Activated T-helper 9 cell treated with anti-CD3 and anti-CD28 coated beads, Interleukin-2, amount 50 U/mL, for 16 hours (primary cell): ENCODE measurements at regions not wholly inside any gene's neighbourhood (a gene's known extent, or its start where the extent isn't known, plus 50 kb on each side); places are given as distances from the start of the nearest gene placed in this dataset.

Experiments
- DNase-seq: peaks from one replicate; pipeline ENCODE4 v3.0.0-alpha.2; 2020; ENCODE audit warnings: low read depth

DNA sequence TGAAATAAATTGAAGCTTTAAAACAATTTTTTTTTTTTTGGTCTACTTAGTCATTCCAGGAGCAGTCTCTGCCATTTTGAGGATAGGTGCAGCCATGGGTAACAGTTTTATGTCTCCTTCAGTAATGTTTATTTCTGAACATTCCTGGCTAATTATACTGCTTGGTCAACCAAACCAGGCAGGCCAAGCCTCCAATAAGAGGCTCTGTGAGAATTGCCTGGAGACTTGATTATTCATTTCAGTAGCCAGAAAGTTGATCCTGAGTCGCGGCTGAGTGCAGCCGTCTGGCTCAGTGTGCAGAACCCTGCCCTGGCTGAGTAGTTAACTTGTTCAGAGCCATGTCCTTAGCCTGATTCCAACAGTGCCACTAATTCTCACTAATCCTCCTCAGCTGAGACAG lies 364.0 kb upstream of the FAT3 start:
- DNase-seq: no peak

DNA sequence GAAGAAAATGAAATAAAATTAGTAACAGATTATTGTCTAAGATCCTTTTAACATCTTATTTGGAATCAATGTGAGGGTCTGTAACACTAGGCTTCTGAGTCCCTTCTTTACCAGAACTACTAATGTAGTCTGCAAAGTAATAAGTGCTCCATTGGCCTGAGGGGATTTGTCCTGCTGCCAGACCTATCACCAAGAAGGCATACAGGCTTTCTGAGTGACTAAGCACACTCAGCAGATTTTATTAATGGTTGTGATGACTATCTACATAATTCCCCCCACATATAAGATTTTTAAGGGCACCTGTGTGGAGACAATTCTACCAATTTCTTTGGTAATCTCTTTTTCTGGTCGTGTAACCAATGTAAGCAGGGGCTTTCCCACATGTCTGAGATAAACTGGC lies 365.0 kb upstream of the FAT3 start:
- no peak for DNase-seq

DNA sequence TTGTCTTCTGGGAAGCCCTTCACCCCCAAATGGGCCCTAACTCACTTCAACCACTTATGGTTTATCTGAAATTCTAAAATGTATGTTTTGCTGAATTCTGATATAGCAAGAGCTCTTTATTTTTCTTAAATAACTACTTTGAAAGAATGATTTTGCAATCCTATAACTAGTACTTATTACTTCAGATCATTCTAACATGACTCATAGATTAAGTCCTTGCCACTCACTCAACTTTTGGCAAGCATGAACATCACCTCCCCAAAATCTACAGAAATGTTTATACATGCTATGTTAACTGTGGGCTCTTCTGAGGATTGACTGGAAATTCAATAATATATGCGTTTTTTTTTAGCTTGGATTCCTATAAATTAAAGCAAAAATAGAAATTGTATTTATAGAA lies 367.4 kb upstream of the FAT3 start:
- no peak for DNase-seq

DNA sequence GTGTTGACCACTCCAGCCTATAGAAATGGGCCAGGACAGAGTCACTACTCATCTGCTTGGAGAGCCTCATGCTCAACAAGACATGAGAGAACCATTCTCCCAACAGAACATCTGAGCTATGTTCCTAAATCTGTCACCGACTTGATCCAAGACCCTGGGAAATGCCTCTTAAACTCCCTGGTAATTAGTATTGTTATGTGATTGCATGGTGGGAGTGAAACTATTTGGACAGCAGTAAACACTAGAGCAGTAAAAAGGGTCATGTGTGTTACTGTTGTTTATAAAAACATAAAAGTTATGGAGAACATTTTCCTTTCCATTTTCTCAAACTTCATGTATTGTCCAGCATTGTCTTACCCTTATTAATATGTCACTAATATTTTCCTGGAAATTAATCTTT lies 369.8 kb upstream of the FAT3 start:
- no peak for DNase-seq

DNA sequence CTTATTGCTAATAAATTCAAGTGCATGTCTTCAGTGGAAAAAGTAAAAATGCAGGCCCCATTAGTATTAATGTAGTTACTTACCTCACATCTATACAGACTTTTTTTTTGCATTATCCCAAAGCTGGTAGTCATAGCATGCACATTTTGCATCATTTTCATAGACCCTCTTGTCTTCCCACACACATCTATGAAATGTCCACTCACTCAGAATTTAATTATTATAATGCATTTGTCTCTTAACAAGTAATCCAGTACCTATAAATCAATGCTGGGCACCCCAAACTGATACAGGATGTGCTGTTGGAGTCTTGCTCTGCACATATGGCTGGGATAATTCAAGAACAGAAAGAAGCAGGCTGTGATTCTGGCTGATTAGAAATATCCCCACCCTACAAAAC lies 370.4 kb upstream of the FAT3 start:
- DNase-seq: no peak

DNA sequence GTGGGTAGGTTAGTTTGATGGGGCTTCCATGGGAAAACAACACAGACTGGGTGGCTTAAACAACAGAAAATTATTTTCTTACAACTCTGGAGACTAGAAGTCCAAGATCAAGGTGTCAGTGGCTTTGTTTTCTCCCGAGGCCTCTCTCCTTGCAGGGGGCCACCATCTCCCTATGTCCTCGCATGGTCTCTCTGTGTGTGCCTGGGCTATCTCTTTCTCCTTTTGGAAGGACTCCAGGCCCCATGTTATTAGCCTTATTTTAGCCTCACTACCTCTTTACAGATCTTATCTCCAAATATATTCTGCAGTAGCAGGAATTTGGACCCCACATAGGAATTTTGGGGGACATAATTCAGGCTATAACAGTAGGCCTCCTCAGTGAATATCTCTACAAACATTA lies 372.7 kb upstream of the FAT3 start:
- DNase-seq: no peak

DNA sequence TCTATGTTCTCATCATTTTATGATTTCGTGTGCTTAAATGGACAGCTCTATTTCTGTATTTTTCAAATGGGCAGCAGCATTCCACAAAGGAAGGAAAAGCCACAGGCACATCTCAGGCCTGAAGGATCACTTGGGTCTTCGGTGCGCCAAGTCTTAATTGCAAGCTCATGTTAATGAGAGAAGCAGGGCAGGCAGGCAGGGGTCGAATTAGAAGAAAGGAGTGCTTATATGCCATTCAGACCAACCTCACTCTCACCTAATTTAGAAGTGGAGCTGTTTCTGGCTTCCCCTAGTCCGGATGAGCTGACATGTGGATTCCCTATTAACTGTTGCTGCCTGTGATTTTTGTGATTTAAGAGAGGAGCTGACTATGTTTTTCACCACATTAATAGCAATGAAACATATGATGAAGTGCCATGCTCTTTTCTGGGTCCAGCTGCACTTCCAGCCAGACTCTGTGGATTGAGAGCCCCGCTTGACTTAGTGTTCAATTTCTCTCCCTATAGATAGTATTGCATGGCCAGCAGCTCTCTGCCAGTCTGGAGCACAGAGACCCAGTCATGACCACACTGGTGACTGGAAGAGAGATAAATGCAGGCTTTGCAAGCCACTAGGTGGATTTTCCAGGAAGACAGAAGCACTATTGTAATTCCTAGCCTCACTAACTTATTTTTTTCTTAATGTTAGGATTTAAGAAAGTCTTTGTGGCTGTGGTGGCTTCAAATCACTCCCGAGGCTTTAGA lies 373.9 kb upstream of the FAT3 start:
- DNase-seq: no peak

DNA sequence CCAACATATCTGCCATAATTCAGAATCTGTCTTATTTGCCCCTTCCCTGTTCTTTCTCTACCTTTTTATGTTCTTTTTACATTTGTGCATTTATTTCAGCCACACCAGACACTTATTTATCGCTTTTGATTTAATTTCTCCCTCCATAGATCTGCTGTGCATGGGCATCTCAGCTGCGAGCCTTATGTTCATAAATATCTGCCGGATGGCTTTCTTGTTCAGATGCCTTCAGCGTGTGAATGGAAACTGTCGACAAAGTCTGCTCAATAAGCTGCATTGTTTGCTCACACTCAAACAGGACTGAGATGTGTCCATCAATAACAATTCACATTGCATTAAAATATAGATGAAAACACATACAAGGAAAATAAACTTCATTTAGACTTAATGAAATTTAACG lies 374.6 kb upstream of the FAT3 start:
- no peak for DNase-seq

DNA sequence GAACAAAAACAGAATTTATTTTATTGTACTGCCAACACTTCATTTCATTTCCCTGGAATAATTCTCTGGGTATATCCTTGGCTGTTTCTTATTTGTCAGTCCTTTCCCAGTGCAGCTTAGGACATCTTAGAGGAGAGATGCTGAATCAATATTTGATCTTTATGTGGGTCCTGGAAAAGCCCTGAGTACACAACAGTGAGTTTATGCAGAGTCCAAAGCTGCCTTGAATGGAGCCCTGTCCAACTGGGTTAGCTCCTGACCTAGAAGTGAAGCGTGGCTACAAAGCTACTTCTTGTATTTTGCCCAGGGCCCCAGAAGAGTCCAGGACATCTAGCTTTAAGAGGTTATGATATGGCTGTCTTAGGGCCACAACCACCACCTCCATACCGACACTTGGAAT lies 378.0 kb upstream of the FAT3 start:
- DNase-seq: no peak

DNA sequence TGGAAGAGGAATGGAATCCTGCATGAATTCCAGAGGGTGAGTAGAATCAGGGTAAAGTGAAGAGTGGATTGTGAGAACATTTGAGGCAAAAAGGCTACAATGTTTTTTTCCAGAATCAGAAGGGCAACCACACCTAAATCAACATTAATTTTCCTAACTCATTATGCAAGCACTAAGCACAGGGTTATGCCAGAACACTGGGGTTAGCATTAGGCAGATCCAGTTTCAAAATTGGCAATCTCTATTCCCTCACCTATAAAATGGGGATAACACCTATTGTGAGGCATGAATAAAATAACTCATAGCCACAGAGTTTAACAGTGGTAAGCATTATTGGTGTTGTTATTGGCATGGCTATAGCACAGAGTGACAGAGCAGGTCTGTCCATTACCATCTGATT lies 378.6 kb upstream of the FAT3 start:
- DNase-seq: no peak

DNA sequence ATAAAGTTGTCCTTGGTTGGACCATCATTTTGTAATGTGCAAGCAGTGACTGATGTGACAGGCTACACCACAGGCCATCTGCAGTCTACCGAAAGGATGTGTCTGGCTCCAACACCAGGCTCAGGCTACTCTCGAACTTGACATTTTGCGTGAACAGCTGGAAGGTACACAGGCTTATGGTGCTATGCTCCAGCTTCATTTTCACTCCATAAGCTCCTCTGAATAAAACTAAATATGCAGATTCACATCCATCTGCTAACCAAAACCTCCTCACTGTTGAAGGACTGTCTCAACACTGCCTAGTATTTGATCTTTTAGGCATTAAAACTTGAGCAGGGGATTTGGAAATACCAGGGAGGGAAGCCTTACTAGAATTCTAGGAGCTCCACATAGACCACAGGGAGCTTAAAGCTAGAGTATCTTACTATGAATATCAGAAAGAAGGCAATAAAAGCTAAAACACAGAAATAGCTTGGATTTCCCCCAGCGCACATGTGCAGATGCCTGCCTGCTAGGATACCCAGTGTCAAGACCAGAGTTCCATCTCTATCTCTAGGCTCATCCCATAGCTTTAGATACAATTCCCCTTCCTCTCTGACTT lies 383.9 kb upstream of the FAT3 start:
- no peak for DNase-seq

DNA sequence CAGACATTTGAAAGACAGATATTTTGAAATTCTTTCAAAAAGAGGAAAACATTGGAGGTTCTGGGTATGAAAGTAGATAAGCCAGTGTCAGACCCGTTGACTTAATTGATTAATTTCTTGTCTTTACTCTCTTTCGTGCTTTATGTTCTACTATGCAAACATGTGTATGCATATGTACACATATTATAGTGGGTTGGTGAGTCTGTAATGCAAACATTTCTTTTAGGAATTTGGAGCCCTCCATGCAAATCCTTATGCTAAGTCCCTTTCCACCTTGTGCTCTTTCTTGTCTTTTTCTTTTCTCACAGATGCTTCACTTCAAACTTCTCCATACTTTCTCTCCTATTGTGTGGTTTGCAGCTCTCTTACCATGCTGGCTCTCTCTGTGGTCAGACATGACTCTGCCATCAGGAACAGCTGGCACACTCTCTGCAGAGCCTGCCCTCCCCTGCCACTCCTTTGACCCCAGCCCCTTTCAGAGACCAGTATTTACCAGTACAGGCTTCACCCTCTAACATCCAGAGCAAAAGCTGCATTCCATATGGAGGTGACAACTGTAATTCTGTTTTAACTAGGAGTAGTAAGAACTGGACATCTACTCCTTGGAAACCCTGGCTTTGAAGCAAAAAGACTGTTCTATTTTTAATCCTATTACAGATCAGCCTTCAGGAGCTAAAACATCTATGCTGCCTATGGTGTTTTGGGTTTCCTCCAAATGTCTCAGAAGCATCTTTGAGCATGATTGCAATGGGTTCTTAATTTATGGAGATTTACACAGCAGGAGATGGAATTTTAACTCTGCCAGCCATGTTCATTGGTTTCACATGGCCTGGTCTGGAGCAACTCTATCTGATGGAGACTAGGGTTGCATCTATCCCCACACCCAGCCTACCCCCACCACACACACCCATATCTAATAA lies 386.9 kb upstream of the FAT3 start:
- DNase-seq: no peak

DNA sequence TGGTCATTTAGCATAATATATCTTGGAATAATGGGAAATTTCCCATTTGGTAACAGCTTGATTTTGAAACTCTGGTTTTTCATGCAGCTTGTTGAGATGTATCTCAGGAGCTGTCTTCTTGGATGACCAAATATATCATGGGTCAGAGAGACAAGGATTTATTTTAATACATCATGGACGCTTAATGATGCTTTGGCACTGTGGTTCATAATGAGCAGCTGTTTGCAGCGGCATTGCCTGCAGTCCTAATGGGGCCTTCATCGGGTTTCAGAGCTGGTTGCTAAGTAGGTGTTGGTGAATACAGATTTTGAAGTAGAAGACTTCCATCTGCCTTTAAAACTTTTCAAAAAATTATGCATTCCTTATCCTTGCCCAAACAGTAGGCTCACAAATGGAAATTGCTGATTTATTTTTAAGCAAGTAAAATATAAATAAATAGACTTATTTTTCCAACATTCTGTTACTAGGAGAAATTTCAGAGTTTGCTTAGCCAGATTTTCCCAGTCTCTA lies 389.5 kb upstream of the FAT3 start:
- DNase-seq: no peak

DNA sequence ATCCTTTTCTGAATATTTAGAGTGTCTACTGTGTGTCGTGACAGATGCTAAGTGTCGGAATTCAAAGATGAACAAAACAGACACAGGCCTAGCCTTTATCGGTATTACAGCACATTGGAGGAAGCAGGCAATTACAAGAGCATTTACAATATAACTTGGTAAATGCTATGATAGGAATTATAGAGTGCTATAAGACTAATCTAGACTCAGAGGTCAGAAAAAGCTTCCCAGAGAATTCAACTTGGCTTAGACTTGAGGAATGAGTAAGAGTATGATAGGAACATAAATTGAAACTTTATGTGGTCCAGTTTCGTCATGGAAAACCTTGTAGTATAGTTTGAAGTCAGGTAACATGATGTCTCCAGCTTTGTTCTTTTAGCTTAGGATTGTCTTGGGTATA lies 395.7 kb upstream of the FAT3 start:
- no peak for DNase-seq

DNA sequence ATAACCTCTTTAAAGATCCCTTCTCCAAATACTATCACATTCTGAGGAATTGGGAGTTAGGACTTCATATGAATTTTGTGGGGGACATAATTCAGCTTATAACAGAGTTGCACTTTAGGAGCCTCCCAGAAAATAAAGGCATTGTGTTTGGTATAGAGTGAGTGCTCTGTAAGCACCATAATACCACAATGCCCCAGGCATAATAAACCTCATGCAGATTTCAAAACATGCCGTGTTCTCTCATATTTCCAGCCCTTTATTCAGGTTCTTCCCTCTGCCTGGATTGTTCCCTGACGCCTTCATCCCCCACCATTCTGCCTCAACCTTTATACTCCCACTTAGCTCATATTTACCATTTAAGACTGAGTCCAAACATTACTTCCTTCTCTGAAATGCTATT lies 398.8 kb upstream of the FAT3 start:
- no peak for DNase-seq

DNA sequence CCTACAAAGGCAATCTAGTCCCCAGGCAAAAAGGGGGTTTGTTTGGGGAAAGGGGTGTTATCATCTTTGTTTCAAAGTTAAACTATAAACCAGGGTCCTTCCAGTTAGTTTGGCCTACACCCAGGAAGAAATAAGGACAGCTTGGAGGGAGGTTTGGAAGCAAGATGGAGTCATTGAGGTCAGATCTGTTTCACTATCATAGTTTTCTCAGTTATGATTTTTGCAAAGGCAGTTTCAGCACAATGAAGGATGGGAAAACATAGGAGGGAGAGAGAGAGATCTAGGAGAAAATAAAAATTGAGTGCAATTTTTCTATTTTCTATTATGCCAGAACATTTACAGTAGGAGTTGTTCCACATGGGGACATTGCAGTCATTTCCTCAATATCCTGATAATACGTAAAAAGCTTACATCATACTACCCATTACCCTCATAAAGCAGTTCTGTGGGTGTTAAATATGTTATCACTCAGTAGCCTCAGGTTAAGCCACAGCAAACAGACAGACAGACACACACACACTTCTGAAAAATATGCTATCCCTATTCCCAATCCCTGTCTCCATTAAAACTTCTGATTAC lies 401.3 kb upstream of the FAT3 start:
- DNase-seq: no peak

DNA sequence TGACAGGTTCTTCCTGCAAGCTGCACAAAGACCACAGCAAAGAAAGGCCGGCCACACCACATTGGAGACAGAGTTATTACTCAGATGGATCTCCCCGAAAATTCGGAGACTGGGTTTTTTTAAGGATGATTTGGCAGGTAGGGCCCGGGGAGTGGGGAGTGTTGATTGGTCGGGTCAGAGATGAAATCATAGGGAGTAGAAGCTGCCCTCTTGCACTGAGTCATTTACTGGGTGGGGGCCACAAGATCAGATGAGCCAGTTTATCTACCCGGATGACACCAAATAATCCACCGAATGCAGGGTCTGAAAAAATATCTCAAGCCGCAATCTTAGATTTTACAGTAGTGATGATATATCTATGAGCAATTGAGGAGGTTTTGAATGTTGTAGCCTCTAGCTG lies 401.8 kb upstream of the FAT3 start:
- DNase-seq: no peak

DNA sequence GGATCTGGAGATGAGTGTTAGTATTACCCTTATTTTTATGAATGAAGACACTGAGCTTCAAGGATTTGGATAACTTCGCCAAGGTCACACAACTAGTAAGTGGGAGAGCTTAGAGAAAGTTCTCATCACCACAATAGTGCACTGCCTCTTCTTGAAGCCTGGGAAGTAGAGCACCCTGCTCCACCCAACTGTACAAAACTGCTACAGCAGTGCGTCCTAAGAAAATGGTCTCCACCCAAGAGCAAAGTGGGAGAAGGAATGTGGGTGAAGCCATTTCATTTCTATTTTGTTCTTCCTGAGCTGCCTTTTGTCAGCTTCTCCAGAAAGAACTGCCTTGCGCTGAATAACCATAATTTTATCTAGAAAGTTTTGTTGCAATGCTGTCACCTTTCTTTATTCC lies 403.9 kb upstream of the FAT3 start:
- no peak for DNase-seq

DNA sequence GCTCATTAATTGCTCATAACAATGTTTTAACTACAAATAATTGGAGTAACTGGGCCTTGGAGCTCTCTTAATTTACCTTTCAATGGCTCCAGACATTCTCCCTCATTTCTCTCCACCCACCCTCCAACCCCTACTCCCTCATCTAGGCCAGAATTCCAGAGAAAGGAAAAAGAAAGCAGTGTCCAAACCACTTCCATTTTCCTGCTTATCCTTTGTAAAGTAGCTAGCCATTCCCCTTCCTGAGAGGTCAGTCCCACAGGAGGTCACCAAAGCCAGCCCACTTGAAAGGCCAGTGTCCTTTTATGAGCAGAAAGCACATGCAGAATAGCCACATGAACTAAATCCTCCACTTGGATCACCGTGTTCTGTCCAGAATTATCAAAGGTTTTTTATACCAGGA lies 404.8 kb upstream of the FAT3 start:
- no peak for DNase-seq

DNA sequence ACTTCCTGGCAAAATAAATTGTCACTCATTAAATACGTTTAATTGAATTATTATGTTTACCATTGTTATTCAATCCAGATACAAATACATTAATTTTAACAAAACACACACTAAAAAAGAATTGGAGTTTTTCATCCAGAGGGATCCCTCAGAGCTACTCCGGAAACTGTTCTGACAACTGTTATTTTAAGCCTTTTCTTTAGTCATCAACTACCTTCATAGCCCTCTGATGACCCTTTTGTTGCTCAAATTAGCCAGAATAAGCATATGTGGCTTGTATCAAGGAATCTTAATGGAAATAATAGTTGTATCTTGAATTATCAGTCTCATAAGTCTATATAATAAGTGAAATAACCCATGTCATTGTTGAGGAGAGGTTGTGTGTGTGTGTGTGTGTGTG lies 405.4 kb upstream of the FAT3 start:
- no peak for DNase-seq

DNA sequence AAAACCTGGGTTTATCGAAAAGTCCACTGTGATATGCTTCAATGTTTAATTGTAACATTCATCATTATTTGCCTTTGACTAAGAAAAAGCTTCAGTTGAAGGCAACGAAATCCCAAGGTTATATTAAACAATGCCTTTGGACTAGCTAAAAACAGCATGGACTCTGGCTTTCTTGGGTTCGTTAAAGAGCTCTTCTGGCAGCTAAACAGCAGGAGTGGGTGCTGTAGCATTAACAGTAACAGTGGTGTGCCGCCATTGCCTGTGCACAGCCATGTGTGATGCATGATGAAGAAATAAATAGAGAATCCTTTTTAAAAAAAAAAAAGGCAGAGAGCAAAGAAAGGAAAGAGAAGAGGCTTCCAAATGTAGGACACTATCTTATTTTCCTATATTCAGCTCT lies 406.6 kb upstream of the FAT3 start:
- DNase-seq: no peak

DNA sequence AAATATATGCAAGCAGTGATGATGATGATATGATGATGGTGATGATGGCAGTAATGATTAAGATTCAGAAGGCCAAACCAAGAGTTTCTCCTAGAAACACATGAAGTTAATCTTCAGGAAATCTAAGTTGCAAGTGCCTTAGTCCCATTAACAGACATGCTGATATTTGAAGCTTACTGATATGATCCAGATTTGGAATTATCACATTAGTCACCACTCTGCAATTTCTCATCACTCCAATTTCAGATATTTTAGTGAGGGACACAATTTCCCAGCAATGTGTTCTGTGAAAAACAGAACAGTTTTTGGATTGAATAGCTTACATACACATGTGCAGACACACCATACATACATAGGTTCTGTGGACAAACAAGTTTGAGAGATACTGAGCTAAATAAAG lies 411.4 kb upstream of the FAT3 start:
- no peak for DNase-seq

DNA sequence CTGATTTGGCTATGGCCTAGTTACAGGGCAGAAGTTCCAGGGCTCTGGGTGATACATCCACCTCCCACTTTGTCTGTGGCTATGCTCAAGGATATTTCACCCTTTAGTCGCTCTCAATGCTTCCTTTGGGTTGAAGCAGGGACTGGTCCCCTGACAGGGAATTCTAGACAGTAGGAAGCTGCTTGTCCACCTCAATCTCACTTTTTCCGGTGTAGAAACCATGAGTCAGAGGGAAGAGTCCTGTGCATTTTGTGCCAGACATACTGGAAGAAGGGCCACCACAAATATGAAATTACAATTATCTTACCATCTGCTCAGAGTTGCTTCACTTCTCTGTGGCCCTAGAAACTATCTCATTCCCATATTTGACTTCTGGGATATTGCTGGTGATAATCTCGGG lies 413.7 kb upstream of the FAT3 start:
- no peak for DNase-seq
